LNCAP (cell line): ENCODE measurements at regions not wholly inside any gene's neighbourhood (a gene's known extent, or its start where the extent isn't known, plus 50 kb on each side); places are given as distances from the start of the nearest gene placed in this dataset.

Experiments
- CTCF ChIP-seq: fragments of 450-650 bp; IDR thresholded peaks from 2 replicates; pipeline ENCODE4 v1.5.1; 2017; ENCODE audit warnings: mild to moderate bottlenecking

- TF ChIP-seq CTCF: no peak
Measured at GRCh38 chr7:53111031-53111430, 75.6 kb downstream of the POM121L12 start.

GRCh38 chr7:53113424-53113823 is 78.0 kb downstream of the POM121L12 start:
- TF ChIP-seq CTCF: no peak

DNA sequence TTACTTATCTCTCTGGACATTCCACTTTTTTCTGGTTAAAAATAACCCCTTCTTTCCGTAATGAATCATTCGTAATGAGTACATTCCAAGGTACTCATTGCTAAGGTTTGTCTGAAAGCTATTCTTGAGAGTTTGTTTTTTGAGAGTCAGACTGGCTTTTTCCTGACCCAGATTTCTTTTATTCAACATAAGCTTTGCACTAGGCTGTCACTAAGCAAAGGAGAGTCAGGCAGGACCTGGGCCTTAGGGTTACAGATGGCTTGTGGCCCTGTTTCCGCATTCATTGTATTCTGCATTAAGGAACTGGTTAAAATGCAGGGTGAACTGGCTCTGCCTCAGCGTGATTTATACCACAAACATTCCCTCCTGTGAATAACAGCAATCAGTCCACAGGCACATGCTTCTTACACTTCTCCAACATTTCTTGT is 84.1 kb downstream of the POM121L12 start:
- no peak for TF ChIP-seq CTCF

GRCh38 chr7:53121374-53121773 is 85.9 kb downstream of the POM121L12 start:
- TF ChIP-seq CTCF: no peak

- TF ChIP-seq CTCF: no peak
Measured at GRCh38 chr7:53131697-53132096, 96.3 kb downstream of the POM121L12 start.

DNA sequence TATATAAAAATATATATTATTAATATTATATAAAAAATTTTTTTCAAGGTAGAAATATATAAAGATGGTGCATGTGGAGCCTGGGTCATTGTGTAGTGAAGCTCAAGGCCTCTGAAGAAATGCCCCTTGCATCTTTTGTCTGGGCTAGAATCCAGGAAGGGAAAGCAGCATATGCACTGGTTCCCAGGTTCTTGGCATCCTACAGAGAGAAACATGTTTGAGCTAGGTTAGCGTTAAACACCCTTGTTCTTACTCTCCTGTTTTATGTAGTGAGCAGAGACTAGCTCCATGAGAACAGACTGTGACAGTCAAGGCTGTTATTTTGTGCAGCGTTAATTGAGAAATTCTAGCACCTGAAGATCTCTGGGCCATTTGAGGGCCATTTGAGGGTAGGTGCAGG is 116.1 kb downstream of the POM121L12 start:
- TF ChIP-seq CTCF: no peak

DNA sequence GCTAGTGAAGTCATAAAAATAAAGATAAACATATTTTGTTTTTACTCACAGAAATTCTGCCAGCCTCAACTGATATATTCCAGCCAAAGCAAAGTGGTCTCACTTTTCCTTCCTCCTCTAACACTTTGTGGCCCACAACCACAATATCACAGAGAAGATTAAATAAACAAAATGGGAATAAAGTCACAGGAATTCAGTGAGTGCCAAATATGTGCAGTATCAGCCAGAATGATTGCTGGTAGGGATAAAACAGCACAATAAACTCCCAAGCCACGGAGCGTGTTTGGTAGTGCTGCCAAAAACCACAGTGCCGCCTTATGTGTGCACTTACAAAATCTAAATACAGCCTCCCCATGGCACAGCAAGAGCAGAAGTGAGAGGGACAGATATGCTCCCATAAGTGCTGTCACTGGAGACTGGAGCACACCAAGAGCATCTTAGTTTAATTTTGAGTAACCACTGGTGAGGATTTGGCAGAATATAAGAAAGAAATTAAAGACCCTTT is 155.8 kb downstream of the POM121L12 start:
- no peak for TF ChIP-seq CTCF

DNA sequence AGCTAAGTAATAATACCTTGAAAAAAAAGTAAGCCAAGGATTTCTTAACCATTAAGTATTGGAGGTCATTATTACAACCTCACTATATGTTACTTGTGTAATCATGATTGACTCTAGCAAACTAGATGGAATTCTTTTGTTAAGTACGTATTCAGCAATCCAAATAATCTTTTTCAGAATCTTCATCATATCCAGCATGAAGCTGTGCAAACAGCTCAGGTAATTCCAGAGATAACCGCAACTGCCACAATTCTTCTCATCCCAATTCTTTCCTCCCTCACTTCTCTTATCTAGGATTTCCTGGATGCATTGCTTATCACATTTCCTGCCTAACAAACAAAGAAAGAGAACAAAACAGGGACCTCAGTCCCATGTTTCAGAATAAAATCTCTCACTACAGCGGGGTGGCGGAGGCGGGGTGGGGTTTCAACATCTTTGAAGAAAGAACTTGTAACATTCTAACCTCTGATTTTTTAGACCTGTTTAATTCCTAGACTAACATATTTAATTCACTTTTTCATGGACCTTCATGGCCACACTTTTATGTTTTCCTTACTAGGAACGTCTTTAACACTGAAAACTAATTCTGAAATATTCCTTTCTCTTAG is 156.5 kb downstream of the POM121L12 start:
- no peak for TF ChIP-seq CTCF
